ENCODE measurements at regions not wholly inside any gene's neighbourhood (a gene's known extent, or its start where the extent isn't known, plus 50 kb on each side); places are given as distances from the start of the nearest gene placed in this dataset.
A peak's percentile ranks its signal among the peaks of the same experiment; 100 is the strongest.

- no peak for ATAC-seq
- TF ChIP-seq ESRRG (CRISPR knock-in tag; IDR thresholded peaks at IDR 0.05) (no peak), POU6F1 (CRISPR knock-in tag; IDR thresholded peaks at IDR 0.05; ENCODE audit: borderline replicate concordance, low read depth) (no peak), SNAI2 (CRISPR knock-in tag; IDR thresholded peaks at IDR 0.05) (no peak), TCF4 (CRISPR knock-in tag; IDR thresholded peaks at IDR 0.05; ENCODE audit: borderline replicate concordance) (no peak), ARNTL (CRISPR knock-in tag; IDR thresholded peaks at IDR 0.05; ENCODE audit: borderline replicate concordance, low read depth) (no peak), ZNF70 (CRISPR knock-in tag; IDR thresholded peaks at IDR 0.05) (no peak), CSDC2 (CRISPR knock-in tag; IDR thresholded peaks at IDR 0.05) (no peak), PPARA (CRISPR knock-in tag; IDR thresholded peaks at IDR 0.05; ENCODE audit: borderline replicate concordance) (no peak), BACH2 (CRISPR knock-in tag; IDR thresholded peaks at IDR 0.05; ENCODE audit: borderline replicate concordance) (no peak), ZFP30 (CRISPR knock-in tag; IDR thresholded peaks at IDR 0.05) (no peak), PATZ1 (CRISPR knock-in tag; IDR thresholded peaks at IDR 0.05; ENCODE audit: borderline replicate concordance) (no peak), ZFP3 (CRISPR knock-in tag; IDR thresholded peaks at IDR 0.05) (no peak)
These were observed 144.7 kb upstream of the RPS6KA2 start for GRCh38 chr6:166771701-166772100.

- TF ChIP-seq SNAI2 (CRISPR knock-in tag; IDR thresholded peaks at IDR 0.05) = no peak
- TF ChIP-seq PATZ1 (CRISPR knock-in tag; IDR thresholded peaks at IDR 0.05; ENCODE audit: borderline replicate concordance) = no peak
- no peak for TF ChIP-seq RARB (CRISPR knock-in tag; IDR thresholded peaks at IDR 0.05)
- no peak for TF ChIP-seq TSHZ2 (CRISPR knock-in tag; IDR thresholded peaks at IDR 0.05)
- no peak for TF ChIP-seq CREB5 (CRISPR knock-in tag; IDR thresholded peaks at IDR 0.05; ENCODE audit: low read depth)
- no peak for TF ChIP-seq GLIS3 (CRISPR knock-in tag; IDR thresholded peaks at IDR 0.05)
- TF ChIP-seq ESRRG (CRISPR knock-in tag; IDR thresholded peaks at IDR 0.05) = no peak
- TF ChIP-seq OSR1 (CRISPR knock-in tag; IDR thresholded peaks at IDR 0.05) = no peak
- TF ChIP-seq POU6F1 (CRISPR knock-in tag; IDR thresholded peaks at IDR 0.05; ENCODE audit: borderline replicate concordance, low read depth) = no peak
- no peak for TF ChIP-seq ZFP3 (CRISPR knock-in tag; IDR thresholded peaks at IDR 0.05)
- TF ChIP-seq CSRNP3 (CRISPR knock-in tag; IDR thresholded peaks at IDR 0.05) = no peak
- no peak for TF ChIP-seq ZNF8 (CRISPR knock-in tag; IDR thresholded peaks at IDR 0.05)
- no peak for TF ChIP-seq TOX (CRISPR knock-in tag; IDR thresholded peaks at IDR 0.05; ENCODE audit: borderline replicate concordance)
- ATAC-seq = peak; percentile 36; the same call in 2 of the 3 replicates
These were observed 143.4 kb upstream of the RPS6KA2 start for GRCh38 chr6:166770216-166771116.

All from SK-N-SH treated with all-trans-retinoic acid at 6 μM for 48 hours (cell line).